GM20000 (cell line): ENCODE measurements at regions not wholly inside any gene's neighbourhood (a gene's known extent, or its start where the extent isn't known, plus 50 kb on each side); places are given as distances from the start of the nearest gene placed in this dataset.

Experiments used
- DNase-seq: peaks from one replicate; pipeline ENCODE4 v3.0.0; 2012; ENCODE audit warnings: low spot score
- TF ChIP-seq, protein P1 (sequence below): IDR thresholded peaks from 2 replicates; pipeline ENCODE4 v1.5.1; 2012; ENCODE audit warnings: mild to moderate bottlenecking, control low read depth; ENCODE audit errors: extremely low read depth, missing control alignments

DNA sequence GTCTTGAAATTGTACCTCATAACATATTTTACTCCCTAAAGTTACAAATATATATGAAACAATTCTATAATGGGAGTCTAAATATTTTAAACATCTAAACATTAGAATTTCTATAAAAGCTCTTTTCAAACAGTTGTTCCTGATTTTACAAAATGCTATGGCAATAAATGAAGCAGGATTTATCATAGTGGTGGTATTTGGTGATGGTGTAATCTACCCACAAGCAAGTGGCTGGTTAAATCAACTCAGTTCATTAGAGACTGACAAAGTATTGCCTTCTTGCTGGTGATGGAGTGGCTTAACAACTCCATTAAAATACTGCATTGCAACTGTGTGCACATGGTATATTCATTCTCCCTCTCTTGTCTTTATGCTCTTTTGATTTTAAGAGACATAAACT, 138.9 kb downstream of the PMAIP1 start:
- TF ChIP-seq, protein P1, sequence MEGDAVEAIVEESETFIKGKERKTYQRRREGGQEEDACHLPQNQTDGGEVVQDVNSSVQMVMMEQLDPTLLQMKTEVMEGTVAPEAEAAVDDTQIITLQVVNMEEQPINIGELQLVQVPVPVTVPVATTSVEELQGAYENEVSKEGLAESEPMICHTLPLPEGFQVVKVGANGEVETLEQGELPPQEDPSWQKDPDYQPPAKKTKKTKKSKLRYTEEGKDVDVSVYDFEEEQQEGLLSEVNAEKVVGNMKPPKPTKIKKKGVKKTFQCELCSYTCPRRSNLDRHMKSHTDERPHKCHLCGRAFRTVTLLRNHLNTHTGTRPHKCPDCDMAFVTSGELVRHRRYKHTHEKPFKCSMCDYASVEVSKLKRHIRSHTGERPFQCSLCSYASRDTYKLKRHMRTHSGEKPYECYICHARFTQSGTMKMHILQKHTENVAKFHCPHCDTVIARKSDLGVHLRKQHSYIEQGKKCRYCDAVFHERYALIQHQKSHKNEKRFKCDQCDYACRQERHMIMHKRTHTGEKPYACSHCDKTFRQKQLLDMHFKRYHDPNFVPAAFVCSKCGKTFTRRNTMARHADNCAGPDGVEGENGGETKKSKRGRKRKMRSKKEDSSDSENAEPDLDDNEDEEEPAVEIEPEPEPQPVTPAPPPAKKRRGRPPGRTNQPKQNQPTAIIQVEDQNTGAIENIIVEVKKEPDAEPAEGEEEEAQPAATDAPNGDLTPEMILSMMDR = no peak
- no peak for DNase-seq

DNA sequence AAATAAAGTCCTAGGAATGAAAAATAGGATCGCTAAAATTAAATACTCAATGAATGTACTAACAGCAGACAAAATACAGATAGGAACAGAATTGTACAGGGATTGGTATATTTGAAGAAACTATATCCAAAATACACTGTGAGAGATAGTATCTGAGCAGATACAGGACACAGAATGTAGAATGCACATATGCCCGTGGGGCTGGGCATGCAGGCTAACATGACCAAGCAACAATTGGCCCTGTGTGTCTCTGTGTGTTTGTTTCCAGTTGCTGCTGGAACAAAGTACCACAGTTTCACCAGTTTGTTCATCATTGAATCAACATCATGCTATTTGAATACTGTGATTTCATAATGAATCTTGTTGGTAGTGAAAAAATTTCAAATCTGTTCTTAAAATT, 127.6 kb downstream of the PMAIP1 start:
- DNase-seq = no peak
- TF ChIP-seq, protein P1 = no peak

DNA sequence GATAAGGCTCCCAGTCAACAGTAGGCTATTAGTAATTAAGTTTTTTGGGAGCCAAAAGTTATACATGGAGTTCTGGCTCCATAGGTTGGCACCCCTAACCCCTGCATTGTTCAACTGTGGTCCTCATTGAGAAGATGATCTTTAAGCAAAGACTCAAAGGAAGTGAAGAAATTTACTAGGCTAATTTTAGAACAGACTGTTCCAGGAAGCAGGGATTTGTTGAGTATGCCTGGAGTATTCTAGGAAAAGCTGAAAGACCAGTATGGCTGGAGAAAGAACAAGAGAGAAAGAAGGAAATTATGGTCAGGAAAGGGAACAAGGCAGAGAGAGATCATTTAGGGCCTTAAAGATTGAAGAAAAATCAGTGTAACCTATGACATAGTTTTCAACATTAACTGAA, 125.1 kb downstream of the PMAIP1 start:
- no peak for DNase-seq
- TF ChIP-seq, protein P1 = no peak

DNA sequence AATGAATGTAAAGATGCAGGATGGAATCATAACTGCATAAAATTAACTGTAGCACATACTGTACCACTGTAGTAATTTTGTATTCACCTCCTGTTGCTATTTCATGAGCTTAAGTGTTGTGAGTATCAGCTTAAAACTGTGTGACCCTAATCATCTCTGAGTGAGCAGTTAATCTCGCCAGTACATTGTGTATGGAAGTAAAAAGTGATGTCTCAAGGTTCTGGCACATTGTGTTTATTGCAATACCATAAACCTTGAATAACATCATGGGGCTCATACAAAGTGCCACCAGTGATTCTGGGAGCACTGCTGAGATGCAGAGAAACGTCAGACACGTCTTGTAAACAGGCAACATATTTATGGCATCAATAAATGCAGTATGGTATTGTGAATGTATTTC, 124.5 kb downstream of the PMAIP1 start:
- DNase-seq = no peak
- TF ChIP-seq, protein P1 = no peak

DNA sequence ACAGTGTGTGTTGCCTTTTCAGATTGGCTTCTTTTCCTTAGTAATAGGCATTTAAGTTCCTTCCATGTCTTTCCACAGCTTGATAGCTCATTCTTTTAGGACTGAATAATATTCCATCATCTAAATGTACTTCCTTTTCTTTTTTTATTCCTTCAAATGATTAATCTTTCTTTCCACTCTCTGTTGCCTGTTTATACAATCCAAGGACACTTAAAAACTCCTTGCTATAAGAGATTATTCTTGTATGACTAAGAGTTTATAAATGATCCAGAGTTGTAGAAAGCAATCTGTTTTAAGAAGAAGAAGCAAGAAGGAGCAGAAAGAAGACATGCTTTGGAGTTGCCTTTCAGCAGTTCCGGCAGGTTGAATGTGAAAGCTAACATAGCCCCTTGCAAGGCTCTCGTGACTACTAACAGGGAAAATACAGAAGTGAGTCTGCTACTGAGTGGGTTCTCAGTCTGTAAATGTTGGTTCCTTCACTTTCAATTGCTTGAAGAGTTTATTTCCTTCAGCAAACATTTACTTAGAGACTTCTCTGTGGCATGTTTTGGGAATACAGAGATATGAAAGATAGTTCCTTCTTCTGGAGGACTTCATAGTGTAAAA, 123.0 kb downstream of the PMAIP1 start:
- DNase-seq = no peak
- TF ChIP-seq, protein P1 = no peak

DNA sequence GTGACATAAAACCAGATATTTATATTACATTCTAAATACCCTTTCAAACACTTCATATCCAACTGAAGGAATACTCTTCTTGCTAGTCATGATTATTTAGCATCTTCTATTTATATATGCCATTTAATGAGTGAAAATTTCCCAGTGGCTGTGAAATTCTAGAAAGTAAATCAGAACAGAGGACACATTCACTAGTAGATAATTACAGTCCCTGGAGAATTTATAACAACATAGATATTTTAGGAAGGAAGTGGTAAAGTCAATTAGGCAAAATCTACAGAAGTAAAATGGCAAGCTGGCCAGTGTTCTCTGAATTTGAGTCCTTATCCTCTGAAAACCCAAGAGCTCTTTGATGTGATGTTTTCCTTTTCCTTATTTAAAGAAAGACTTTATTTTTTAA, 121.8 kb downstream of the PMAIP1 start:
- TF ChIP-seq, protein P1 = no peak
- DNase-seq = no peak

DNA sequence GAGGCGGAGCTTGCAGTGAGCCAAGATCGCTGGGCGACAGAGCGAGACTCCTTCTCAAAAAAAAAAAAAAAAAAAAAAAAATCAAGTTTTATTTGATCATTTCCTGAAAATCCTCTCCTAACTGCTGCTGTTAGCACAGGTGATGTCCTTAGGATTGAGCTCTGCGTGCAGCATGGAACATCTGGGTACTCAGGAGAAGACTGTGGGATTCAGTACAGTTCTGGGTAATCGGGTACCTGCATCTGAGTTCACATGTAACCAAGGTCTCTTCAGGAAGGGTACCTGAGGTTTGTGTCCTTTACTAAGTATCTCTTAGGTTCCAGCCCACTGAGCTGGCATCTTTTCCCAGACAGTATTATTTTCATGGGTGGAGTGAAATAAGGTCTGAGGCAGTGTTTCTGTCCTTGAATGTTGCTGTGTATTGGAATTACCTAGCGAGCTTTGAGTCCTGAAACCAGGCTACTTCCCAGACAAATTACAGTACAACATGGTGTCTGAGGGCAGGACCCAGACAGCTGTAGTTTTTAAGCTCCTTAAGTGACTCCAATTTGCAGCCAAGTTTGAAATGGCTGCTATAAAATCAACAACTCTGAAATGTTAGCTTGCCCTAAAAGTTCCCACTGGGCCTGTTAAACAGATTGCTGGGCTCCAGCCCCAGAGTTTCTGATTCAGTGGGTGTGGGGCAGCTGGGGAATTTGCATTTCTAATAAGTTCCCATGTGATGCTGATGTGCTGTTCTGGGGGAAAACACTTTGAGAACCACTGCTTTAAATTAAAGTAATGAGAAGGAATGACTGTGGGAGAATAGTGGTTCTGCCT, 120.5 kb downstream of the PMAIP1 start:
- no peak for DNase-seq
- TF ChIP-seq, protein P1 = no peak
